Body of pancreas (tissue), 4 donors: ENCODE measurements at regions not wholly inside any gene's neighbourhood (a gene's known extent, or its start where the extent isn't known, plus 50 kb on each side); places are given as distances from the start of the nearest gene placed in this dataset.

ENCODE experiments used
- POLR2A ChIP-seq, 3 donors: fragments of 450-650 bp; IDR thresholded peaks; one replicate each; pipeline ENCODE4 v1.6.1; 2016; ENCODE audit warnings: antibody characterized with exemption in 3 of 3, mild to moderate bottlenecking in 2 of 3
- TF ChIP-seq, protein P1 (sequence below), 7 experiments: fragments of 450-650 bp in 4 of 7; fragments of 200-600 bp in 3 of 7; sonication (generic) in 3 of 7; IDR thresholded peaks; one replicate each; pipeline ENCODE4 v1.5.1; 2016 to 2019; ENCODE audit warnings: antibody characterized with exemption in 7 of 7

DNA sequence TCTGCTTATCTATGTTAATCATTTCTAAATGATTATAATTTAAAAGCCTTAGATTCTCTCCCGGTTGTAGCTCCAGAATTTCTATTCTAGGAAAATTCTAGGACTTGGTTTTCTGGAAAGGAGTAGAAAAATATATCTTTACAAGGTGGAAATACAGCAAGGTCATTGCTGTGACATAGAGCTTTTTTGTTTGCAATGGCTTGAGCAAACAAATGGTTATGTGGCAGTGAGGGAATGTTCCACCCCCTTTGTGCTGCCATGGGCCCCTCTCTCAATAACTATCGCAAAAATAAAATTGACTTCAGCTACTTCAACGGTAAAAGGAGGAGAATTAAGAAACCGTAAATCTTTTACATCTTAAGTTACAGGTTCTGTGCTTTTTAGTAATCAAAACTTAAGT lies 517.1 kb downstream of the EPHA3 start:
- no peak for TF ChIP-seq POLR2A (IDR thresholded peaks at IDR 0.05)
- TF ChIP-seq, protein P1, sequence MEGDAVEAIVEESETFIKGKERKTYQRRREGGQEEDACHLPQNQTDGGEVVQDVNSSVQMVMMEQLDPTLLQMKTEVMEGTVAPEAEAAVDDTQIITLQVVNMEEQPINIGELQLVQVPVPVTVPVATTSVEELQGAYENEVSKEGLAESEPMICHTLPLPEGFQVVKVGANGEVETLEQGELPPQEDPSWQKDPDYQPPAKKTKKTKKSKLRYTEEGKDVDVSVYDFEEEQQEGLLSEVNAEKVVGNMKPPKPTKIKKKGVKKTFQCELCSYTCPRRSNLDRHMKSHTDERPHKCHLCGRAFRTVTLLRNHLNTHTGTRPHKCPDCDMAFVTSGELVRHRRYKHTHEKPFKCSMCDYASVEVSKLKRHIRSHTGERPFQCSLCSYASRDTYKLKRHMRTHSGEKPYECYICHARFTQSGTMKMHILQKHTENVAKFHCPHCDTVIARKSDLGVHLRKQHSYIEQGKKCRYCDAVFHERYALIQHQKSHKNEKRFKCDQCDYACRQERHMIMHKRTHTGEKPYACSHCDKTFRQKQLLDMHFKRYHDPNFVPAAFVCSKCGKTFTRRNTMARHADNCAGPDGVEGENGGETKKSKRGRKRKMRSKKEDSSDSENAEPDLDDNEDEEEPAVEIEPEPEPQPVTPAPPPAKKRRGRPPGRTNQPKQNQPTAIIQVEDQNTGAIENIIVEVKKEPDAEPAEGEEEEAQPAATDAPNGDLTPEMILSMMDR (IDR thresholded peaks at IDR 0.05): no peak
